HCT116 (cell line): ENCODE measurements at regions not wholly inside any gene's neighbourhood (a gene's known extent, or its start where the extent isn't known, plus 50 kb on each side); places are given as distances from the start of the nearest gene placed in this dataset.

Source experiments
- ATAC-seq: fragments of 200-7000 bp; cut with Tn5 transposase; 2 replicates; pipeline ENCODE4 v1.9.1; 2020; ENCODE audit warnings: mild to moderate bottlenecking, moderate library complexity
- BruUV-seq: library from RNA; stranded (reverse); fragments of 400-500 nt; replicated peaks from 2 replicates; lab custom pipeline; 2021; lab: Mats Ljungman, UMichigan
- CTCF ChIA-PET: fragments of 300-600 bp; sonication (Branson Sonifier 250); formaldehyde crosslinking; loops from one replicate; lab custom pipeline; 2021; ENCODE audit warnings: antibody characterized with exemption; lab: Charles Lee
- POLR2A ChIA-PET: fragments of 300-600, 350-600 bp; sonication (Branson Sonifier 250); formaldehyde crosslinking; loops from one replicate; lab custom pipeline; 2021; ENCODE audit warnings: antibody characterized with exemption; lab: Charles Lee
- RAD21 ChIA-PET, 2 experiments: fragments of 300-600 bp; sonication (Branson Sonifier 250); formaldehyde crosslinking; loops; one replicate each; lab custom pipeline; 2023; ENCODE audit warnings: low total read pairs in 2 of 2; ENCODE audit not compliant: uncharacterized antibody in 2 of 2, unreplicated experiment in 2 of 2, low non-redundant PET in 1 of 2; lab: Charles Lee
- DNase-seq: peaks from one replicate; pipeline ENCODE4 v3.0.0-alpha.2; 2010; ENCODE audit warnings: low read depth, low spot score
- H2AFZ ChIP-seq: fragments of 200-600 bp; shearing (Covaris generic), sonication (generic); 2 replicates; pipeline ENCODE4 v1.6.1; 2017; ENCODE audit warnings: low read depth, mixed run types, mixed read lengths, antibody characterized with exemption, low read length; ENCODE audit not compliant: poor library complexity, severe bottlenecking
- H3K27ac ChIP-seq: 2 replicates; pipeline ENCODE4 v1.5.1; 2012; ENCODE audit warnings: low read depth, low read length
- H3K27me3 ChIP-seq: fragments of 200-600 bp; sonication (generic); 2 replicates; pipeline ENCODE4 v1.6.1; 2016; ENCODE audit warnings: mixed run types, low read length, mixed read lengths; ENCODE audit not compliant: insufficient read depth
- H3K36me3 ChIP-seq, 2 experiments: fragments of 200-500 bp in 1 of 2; fragments of 200-600 bp in 1 of 2; sonication (Bioruptor generic) in 1 of 2; sonication (generic) in 1 of 2; 2 replicates each; pipeline versions ENCODE4 v1.5.1 to v1.6.1; 2014 to 2016; ENCODE audit warnings: low read length in 2 of 2, inconsistent platforms in 1 of 2, mixed read lengths in 1 of 2, mixed run types in 1 of 2; ENCODE audit not compliant: insufficient read depth in 2 of 2, control insufficient read depth in 1 of 2
- H3K4me1 ChIP-seq, 2 experiments: fragments of 200-600 bp in 1 of 2; sonication (generic) in 1 of 2; 2 replicates each; pipeline versions ENCODE4 v1.5.1 to v1.6.1; 2012 to 2017; ENCODE audit warnings: low read length in 2 of 2, inconsistent platforms in 1 of 2, mild to moderate bottlenecking in 1 of 2, mixed read lengths in 1 of 2, mixed run types in 1 of 2, moderate library complexity in 1 of 2; ENCODE audit not compliant: insufficient read depth in 2 of 2, control insufficient read depth in 1 of 2
- H3K4me2 ChIP-seq: fragments of 200-600 bp; sonication (generic); 2 replicates; pipeline ENCODE4 v1.6.1; 2017; ENCODE audit warnings: mixed run types, low read length, mixed read lengths
- H3K4me3 ChIP-seq, 2 experiments: fragments of 200-600 bp in 1 of 2; sonication (generic) in 1 of 2; replicated peaks in 1 of 2; 2 replicates each; pipeline ENCODE4 v1.5.1; 2011 to 2016; ENCODE audit warnings: low read length in 2 of 2, control low read depth in 1 of 2, low read depth in 1 of 2, mild to moderate bottlenecking in 1 of 2, mixed read lengths in 1 of 2, mixed run types in 1 of 2
- H3K79me2 ChIP-seq: fragments of 200-600 bp; sonication (generic); 2 replicates; pipeline ENCODE4 v1.6.1; 2017; ENCODE audit warnings: mild to moderate bottlenecking, mixed run types, low read length, moderate library complexity, mixed read lengths; ENCODE audit not compliant: insufficient read depth
- H3K9ac ChIP-seq: fragments of 200-600 bp; sonication (generic); 2 replicates; pipeline ENCODE4 v1.6.1; 2016; ENCODE audit warnings: low read length, mixed read lengths
- H3K9me2 ChIP-seq: fragments of 200-600 bp; sonication (generic), shearing (Covaris generic); 2 replicates; pipeline ENCODE4 v1.6.1; 2017; ENCODE audit warnings: mixed run types, mild to moderate bottlenecking, moderate library complexity; ENCODE audit not compliant: insufficient read depth
- H3K9me3 ChIP-seq, 2 experiments: fragments of 200-500 bp in 1 of 2; fragments of 200-600 bp in 1 of 2; sonication (Bioruptor generic) in 1 of 2; sonication (generic) in 1 of 2; 2 replicates each; pipeline ENCODE4 v1.6.1; 2014 to 2017; ENCODE audit warnings: low read length in 2 of 2, mixed read lengths in 2 of 2, inconsistent platforms in 1 of 2, low read depth in 1 of 2, mild to moderate bottlenecking in 1 of 2, mixed run types in 1 of 2, moderate library complexity in 1 of 2; ENCODE audit not compliant: control insufficient read depth in 1 of 2, insufficient read depth in 1 of 2
- H4K20me1 ChIP-seq: fragments of 200-600 bp; sonication (generic), shearing (Covaris generic); 2 replicates; pipeline ENCODE4 v1.6.1; 2017; ENCODE audit warnings: mixed run types, mild to moderate bottlenecking, moderate library complexity; ENCODE audit not compliant: insufficient read depth
- ATF3 ChIP-seq: IDR thresholded peaks from 2 replicates; pipeline ENCODE4 v1.6.1; 2012
- ELF1 ChIP-seq: IDR thresholded peaks from 2 replicates; pipeline ENCODE4 v1.6.1; 2012; ENCODE audit warnings: low read depth, borderline replicate concordance
- FOSL1 ChIP-seq: IDR thresholded peaks from 2 replicates; pipeline ENCODE4 v1.6.1; 2012; ENCODE audit warnings: low read depth
- POLR2A ChIP-seq: IDR thresholded peaks from 2 replicates; pipeline ENCODE4 v1.7.0; 2011; ENCODE audit warnings: borderline replicate concordance; ENCODE audit not compliant: insufficient read depth, insufficient read length; ENCODE audit errors: extremely low read depth
- POLR2AphosphoS5 ChIP-seq: IDR thresholded peaks from 2 replicates; pipeline ENCODE4 v1.6.1; 2011; ENCODE audit warnings: mild to moderate bottlenecking, low read depth, low read length, moderate library complexity
- SIN3A ChIP-seq: IDR thresholded peaks from 2 replicates; pipeline ENCODE4 v1.6.1; 2012; ENCODE audit warnings: low read depth
- SP1 ChIP-seq: IDR thresholded peaks from 2 replicates; pipeline ENCODE4 v1.6.1; 2012; ENCODE audit warnings: low read depth
- SRF ChIP-seq: IDR thresholded peaks from 2 replicates; pipeline ENCODE4 v1.6.1; 2012; ENCODE audit warnings: low read depth
- TCF7L2 ChIP-seq: IDR thresholded peaks from 2 replicates; pipeline ENCODE4 v1.7.0; 2011; ENCODE audit warnings: borderline replicate concordance, inconsistent platforms; ENCODE audit not compliant: insufficient read depth, insufficient read length; ENCODE audit errors: extremely low read depth
- ZFX ChIP-seq: fragments of 450-650 bp; IDR thresholded peaks from 2 replicates; pipeline ENCODE4 v1.6.1; 2017
- intact Hi-C: fragments of 100-400 bp; cut with micrococcal nuclease; formaldehyde crosslinking; loops from 2 replicates; pipeline ENCODE4 v1.10.0; 2022

DNA sequence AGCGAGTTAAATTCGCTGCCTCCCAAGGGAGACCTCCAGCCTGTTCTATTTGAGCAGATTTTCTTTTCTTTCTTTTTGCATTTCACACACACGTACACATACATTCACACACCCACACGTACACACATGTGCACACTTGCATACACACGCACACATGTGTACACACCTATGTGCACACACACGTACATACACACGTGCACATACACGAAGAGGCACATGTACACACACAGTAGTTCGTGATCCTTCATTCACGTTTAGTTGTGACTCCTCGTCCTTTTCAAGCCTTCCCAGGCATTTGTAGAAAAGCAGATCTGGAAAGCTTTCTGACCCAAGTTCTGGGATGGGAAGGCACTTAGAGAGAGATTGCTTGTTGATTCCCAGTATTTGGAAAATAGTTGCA lies 290.8 kb upstream of the COBL start:
- Histone ChIP-seq H3K9ac (no peak overlapping the region), H3K27me3 (0 out of 2 replicates have a peak, but pooled peaks cover 4% of the 10 kb centered on the region)
- CTCF ChIA-PET, result no interaction called here

DNA sequence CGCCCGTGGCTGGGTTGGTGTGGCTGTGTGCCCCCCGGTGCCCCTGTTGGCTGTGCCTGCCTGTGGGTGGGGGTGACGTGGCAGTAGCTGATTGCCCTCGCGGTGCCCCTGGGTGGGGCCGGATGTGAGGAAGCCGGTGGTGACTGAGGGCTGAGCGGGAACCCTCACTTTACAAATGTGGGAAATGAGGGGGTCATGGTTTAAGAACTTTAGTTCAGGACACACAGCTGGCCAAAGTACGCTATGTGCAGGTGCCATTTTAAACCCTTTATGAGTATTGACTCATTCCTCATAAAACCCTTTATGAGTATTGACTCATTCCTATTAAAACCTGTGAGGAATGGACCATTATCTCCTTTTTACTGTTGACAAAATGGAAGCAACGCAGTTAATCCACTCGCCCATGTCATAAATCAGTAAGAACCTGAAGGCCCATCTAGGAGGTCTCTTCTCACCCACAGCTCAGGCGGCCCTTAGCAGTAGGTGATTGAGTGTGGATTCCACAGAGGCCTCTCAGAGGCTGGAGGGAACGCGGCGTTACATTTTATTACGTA lies 290.1 kb upstream of the COBL start:
- no peak for TF ChIP-seq SIN3A
- H3K36me3 ChIP-seq, result no peaks in the 10 kb centered on the region
- no peak overlapping the region for H3K4me2 ChIP-seq
- H3K9me2 ChIP-seq, result no peaks in the 10 kb centered on the region
- RAD21 ChIA-PET, result no interaction called here
- no peak overlapping the region for H2AFZ ChIP-seq
- no peak overlapping the region for H3K9ac ChIP-seq
- H3K79me2 ChIP-seq, result no peaks in the 10 kb centered on the region
- ATAC-seq (peak; percentile 38; the same call in 1 of the 2 replicates), DNase-seq (peak; percentile 7)
- peaks cover 0 to 7% of the 10 kb centered on the region in 2 experiments; a peak in 1 of 4 replicates for H3K4me1 ChIP-seq
- no peak overlapping the region for H3K4me3 ChIP-seq
- H4K20me1 ChIP-seq, result no peaks in the 10 kb centered on the region
- POLR2A ChIA-PET, result no interaction called here
- 0 out of 2 replicates have a peak, but pooled peaks cover 4% of the 10 kb centered on the region for H3K27me3 ChIP-seq
- BruUV-seq, result no TSS peak
- H3K9me3 ChIP-seq, result no peaks in the 10 kb centered on the region
- intact Hi-C loops, result no loop called here
- CTCF ChIA-PET, result no interaction called here
- H3K27ac ChIP-seq, result no peak overlapping the region

More for the DNA sequence above, 290.8 kb upstream of the COBL start:
- peaks cover 0 to 7% of the 10 kb centered on the region in 2 experiments; a peak in 1 of 4 replicates for H3K4me1 ChIP-seq
- no peak for TF ChIP-seq TCF7L2
- TF ChIP-seq ZFX, result no peak
- no peak for TF ChIP-seq ATF3
- no peak for TF ChIP-seq SP1
- TF ChIP-seq ELF1, result no peak
- no peak for TF ChIP-seq POLR2A
- no peak for TF ChIP-seq POLR2AphosphoS5
- no peak for TF ChIP-seq SRF
- TF ChIP-seq SIN3A, result no peak
- TF ChIP-seq FOSL1, result no peak
- no peak for ATAC-seq
- H3K4me3 ChIP-seq, result no peak overlapping the region
- no peaks in the 10 kb centered on the region for H3K36me3 ChIP-seq
- H4K20me1 ChIP-seq, result no peaks in the 10 kb centered on the region
- H3K27ac ChIP-seq, result no peak overlapping the region
- no TSS peak for BruUV-seq
- H3K4me2 ChIP-seq, result no peak overlapping the region
- ChIA-PET POLR2A (no interaction called here), RAD21 (no interaction called here)
- intact Hi-C loops, result no loop called here
- H3K79me2 ChIP-seq, result no peaks in the 10 kb centered on the region
- H3K9me2 ChIP-seq, result no peaks in the 10 kb centered on the region
- H3K9me3 ChIP-seq, result no peaks in the 10 kb centered on the region
- no peak for DNase-seq
- H2AFZ ChIP-seq, result no peak overlapping the region
